ENCODE measurements at regions not wholly inside any gene's neighbourhood (a gene's known extent, or its start where the extent isn't known, plus 50 kb on each side); places are given as distances from the start of the nearest gene placed in this dataset.
"Not testable (repeated sequence)": the region's sequence is repeated elsewhere in the genome, so short reads cannot be mapped to it uniquely, and the experiment has no call there.

DNA sequence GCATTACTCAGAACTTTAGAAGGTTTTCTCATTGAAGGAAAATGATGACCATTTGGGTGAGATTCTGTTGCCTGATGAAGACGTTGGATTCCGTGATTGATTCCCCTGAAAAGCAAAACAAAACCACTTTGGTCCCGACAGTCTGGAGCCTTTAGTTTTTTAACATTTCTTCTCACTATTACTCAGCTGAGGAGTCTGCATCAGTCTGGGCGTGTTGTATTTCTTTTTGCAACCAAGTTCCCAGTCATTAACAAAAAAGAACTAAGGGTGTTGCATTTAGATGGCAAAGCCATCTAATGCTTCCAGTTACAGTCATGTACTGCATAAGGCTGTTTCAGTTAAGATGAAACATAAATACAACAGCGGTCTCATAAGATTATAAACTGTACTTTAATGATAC is 343.1 kb upstream of the CDH2 start:
- no peak for DNase-seq

GRCh38 chr18:28514699-28515098 is 337.8 kb upstream of the CDH2 start:
- no peak for DNase-seq

GRCh38 chr18:28512357-28512756 is 335.4 kb upstream of the CDH2 start:
- no peak for DNase-seq

DNA sequence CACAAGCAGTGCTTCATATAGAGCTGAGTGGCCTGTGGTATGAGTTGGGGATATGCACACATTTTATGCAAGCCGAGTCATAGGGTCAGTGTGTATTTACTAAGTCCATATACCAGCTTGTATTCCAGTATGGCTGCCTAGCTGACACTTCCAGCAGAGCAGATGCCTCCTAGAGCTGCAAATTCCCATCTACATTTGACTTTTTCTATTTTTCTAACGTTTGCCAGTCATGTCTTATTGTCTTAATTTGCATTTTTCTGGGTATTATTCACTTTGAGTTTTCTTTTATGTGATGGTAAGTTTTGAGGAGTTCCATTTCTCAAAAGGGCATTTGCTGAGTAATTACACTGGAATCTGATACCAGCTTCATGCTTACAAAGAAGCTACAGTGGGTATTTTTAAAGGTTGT is 334.5 kb upstream of the CDH2 start:
- DNase-seq, result no peak

DNA sequence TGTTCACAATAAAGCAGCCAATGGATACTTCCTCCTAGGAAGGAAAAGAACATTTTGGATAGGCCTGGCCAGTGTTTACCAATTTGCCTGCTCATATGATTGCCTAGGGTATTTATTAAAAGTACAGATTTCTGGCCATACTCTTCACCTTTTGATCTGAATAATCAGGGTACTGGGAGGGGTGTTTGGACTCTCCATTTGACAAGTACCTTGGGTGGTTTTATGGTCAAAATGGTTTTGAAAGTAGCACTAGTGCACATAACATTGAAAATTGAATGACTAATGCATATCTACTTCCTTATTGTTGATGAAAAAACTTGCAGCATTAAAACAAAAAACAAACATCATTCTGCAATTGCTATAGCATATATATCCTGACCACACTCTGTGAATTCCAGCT is 333.3 kb upstream of the CDH2 start:
- no peak for DNase-seq

DNA sequence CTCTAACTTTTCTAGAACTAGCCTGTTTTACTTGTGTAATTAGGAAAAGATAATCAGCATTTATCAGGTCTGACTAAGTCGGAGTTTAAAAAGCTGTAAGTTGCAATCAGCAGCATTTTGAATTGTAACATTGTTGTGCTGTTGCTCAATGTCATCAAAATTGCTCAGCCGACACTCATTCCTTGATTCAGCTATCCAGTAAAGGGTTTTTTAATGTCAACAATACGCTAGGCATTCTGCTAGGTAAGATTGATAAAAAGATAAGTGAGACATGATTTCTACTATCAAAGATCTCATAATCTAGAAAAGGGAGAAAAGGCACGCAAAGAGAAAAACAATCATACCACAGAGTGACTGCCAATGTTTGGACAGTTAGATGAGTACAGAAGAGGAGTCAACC is 327.1 kb upstream of the CDH2 start:
- no peak for DNase-seq

- no peak for DNase-seq
Measured at GRCh38 chr18:28494151-28494550, 317.2 kb upstream of the CDH2 start.

- DNase-seq, result no peak
Measured at GRCh38 chr18:28485918-28486317, 309.0 kb upstream of the CDH2 start.

DNA sequence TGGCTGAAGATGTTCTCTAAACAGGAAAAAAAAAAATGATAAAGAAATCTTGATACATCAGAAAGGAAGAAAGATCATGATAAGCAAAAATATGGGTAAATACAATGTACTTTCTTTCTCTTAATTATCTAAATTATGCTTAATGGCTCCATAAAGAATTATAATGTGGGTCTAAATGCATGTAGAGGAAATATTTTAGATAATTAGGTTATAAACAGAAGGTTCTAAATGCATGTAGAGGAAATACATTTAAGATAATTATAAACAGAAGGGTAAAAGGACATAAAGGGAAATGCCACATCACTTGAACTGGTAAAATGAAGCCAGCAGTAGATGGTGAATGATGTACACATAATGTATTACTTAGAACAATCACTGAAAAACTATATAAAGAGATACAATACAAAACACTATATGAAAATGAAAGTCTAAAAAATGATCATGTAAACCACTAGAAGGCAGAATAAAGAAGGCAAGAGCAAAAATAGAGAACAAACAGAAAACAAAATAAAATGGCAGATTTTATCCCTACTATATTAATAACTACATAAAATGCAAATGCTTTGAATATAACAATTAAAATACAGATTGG is 308.4 kb upstream of the CDH2 start:
- no peak for DNase-seq

GRCh38 chr18:28478531-28478930 is 301.6 kb upstream of the CDH2 start:
- no peak for DNase-seq

GRCh38 chr18:28476302-28476701 is 299.4 kb upstream of the CDH2 start:
- no peak for DNase-seq

- no peak for DNase-seq
Measured at GRCh38 chr18:28469946-28470345, 293.0 kb upstream of the CDH2 start.

- no peak for DNase-seq
Measured at GRCh38 chr18:28468901-28469300, 292.0 kb upstream of the CDH2 start.

GRCh38 chr18:28466204-28466603 is 289.3 kb upstream of the CDH2 start:
- DNase-seq, result no peak

- DNase-seq, result no peak
Measured at GRCh38 chr18:28459587-28459986, 282.7 kb upstream of the CDH2 start.

DNA sequence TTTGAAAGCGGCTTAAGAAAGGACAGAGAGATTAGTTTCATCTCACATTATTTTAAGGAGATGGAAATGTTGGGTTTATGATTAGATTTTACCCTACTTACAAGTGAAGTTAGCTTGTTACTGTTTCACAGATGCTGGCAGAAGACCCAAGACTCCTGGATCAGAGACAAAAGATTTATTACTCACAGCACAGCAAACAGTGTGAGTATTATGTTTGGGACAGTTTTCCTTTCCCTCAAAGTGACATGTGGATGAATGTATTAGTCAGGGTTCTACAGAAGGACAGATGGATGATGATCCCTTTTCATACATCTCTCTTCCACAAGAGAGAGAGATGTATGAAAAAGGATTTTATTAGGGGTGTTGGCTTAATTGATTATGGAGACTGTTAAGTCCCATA is 281.8 kb upstream of the CDH2 start:
- no peak for DNase-seq

GRCh38 chr18:28457784-28458183 is 280.9 kb upstream of the CDH2 start:
- no peak for DNase-seq

DNA sequence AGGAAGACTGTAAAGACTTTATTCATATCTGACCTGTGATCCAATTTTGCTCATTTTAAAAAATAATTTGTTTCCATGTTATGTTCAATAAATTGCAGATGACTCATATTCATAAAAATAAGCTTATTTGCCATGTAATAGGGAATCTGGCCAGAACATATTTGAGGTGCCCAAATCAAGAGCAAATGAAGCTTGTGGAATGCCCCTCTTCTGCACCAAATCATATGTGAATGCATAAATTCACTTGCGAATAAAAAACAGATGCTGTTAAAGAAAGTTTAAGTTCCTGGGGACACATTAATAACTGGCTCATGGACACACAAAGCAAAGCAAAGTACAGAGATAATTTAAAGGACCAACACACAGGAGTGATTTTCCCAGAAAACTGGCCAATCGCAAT is 279.0 kb upstream of the CDH2 start:
- DNase-seq, result no peak

- DNase-seq, result no peak
Measured at GRCh38 chr18:28439870-28440269, 262.9 kb upstream of the CDH2 start.

- DNase-seq, result no peak
Measured at GRCh38 chr18:28438381-28438780, 261.5 kb upstream of the CDH2 start.

DNA sequence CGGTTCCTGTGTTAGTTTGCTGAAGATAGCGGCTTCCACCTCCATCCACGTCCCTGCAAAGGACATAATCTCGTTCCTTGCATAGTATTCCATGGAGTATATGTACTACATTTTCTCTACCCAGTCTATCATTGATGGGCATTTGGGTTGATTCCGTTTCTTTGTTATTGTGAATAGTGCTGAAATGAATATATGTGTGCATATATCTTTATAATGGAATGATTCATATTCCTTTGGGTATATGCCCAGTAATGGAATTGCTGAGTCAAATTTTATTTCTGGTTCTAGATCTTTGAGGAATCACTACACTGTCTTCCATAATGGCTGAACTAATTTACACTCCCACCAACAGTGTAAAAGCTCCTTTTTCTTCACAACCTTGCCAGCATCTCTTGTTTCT is 255.4 kb upstream of the CDH2 start:
- no peak for DNase-seq

DNA sequence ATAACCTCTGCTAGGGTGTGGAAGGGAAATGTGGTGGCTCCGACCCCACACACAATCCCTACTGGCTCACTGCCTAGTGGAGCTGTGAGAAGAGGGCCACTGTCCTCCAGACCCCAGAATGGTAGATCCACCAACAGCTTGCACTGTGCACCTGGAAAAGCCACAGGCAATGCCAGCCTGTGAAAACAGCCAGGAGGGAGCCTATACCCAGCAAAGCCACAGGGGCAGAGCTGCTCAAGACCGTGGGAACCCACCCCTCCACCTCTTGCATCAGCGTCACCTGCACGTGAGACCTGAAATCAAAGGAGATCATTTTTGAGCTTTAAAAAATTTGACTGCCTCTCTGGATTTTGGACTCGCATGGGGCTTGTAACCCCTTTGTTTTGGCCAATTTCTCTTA is 249.0 kb upstream of the CDH2 start:
- DNase-seq, result no peak

GRCh38 chr18:28422577-28422976 is 245.6 kb upstream of the CDH2 start:
- DNase-seq, result no peak

DNA sequence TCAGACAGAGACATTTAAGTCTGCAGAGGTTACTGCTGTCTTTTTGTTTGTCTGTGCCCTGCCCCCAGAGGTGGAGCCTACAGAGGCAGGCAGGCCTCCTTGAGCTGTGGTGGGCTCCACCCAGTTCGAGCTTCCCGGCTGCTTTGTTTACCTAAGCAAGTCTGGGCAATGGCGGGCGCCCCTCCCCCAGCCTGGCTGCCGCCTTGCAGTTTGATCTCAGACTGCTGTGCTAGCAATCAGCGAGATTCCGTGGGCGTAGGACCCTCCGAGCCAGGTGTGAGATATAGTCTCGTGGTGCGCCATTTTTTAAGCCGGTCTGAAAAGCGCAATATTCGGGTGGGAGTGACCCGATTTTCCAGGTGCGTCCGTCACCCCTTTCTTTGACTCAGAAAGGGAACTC is 245.0 kb upstream of the CDH2 start:
- DNase-seq, result not testable (repeated sequence)

DNA sequence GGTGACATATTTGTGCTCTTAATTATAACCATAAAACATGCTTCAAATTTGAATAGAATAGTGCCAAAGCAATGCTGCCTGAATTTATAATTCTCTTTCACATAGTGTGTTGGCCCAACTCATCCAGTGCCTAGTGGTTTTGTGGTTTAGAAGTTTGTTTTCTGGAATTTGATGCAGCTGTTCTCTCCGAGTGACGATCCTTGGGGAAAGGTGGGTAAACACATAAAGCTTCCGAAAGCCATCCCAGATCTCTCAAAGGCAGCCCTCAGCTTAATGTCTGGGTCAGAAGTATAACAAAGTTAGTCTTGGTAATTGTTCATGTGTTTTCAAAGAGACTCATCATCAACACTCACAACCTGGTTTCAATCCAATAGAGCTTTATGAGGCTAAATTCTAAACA is 235.6 kb upstream of the CDH2 start:
- DNase-seq, result no peak

DNA sequence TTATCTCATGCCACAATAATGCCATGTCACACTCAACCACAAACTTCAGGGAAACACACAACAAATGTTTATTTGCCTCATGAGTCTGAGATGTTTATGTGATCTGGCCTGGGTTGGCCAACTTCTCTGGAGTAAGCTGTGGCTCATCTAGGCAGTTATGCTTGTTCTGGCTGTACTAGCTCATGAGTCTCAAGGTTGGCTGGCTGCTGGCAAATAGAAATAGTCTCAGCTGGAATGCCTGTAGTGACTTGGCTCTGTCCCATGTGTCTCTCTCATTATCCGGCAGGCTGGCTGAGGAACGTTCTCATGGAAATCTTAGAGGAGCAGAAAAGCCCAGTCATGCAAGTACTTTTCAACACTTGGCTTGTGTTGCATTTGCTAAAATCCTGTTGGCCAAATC is 234.9 kb upstream of the CDH2 start:
- DNase-seq, result no peak

Data from KG1 (cell line).